ENCODE measurements at regions not wholly inside any gene's neighbourhood (a gene's known extent, or its start where the extent isn't known, plus 50 kb on each side); places are given as distances from the start of the nearest gene placed in this dataset.

DNA sequence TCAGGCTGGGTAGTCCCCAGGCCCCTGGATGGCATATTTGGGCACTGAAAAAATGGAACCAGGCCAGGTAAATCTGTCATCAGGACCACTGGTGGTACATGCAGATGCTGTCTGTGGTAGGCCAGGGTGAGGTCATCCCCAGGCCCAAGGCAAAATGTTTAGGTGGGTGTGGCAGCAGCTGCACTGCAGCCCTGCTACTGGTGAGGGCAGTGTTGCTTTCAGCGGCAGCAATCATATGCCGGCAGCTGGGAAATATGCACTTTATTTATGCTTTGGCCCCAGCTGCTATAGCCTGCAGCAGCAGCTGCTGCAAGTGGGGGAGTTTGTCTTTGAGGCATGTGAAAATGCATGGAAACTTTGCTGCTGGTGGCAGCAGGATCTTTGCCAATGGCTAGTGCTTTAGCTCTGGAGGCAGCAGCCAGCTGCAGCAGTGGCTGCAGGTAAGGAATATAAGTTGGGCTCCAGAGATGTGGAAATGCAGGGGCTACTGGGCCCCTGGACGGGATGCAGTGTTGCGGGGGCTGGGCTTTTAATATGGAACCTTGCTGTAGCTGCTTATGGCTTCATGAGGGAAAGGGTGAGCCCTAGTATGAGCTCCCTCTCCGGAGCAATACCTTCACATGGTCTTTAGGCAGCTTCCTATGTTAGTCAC is 365.7 kb upstream of the CADM1 start:
- Histone ChIP-seq H3K27ac (no peak overlapping the region), H3K27me3 (no peaks in the 10 kb centered on the region), H3K4me3 (no peak overlapping the region), H3K36me3 (ENCODE audit: low read depth, missing control alignments) (no peaks in the 10 kb centered on the region), H3K9me3 (no peaks in the 10 kb centered on the region), H3K4me1 (no peaks in the 10 kb centered on the region)
- DNase-seq: no peak
- WGBS, 2 donors: 56 to 70% methylated on average over 5 of the region's 5 CpGs
- TF ChIP-seq POLR2A (IDR thresholded peaks at IDR 0.05): no peak
- TF ChIP-seq, protein P1, sequence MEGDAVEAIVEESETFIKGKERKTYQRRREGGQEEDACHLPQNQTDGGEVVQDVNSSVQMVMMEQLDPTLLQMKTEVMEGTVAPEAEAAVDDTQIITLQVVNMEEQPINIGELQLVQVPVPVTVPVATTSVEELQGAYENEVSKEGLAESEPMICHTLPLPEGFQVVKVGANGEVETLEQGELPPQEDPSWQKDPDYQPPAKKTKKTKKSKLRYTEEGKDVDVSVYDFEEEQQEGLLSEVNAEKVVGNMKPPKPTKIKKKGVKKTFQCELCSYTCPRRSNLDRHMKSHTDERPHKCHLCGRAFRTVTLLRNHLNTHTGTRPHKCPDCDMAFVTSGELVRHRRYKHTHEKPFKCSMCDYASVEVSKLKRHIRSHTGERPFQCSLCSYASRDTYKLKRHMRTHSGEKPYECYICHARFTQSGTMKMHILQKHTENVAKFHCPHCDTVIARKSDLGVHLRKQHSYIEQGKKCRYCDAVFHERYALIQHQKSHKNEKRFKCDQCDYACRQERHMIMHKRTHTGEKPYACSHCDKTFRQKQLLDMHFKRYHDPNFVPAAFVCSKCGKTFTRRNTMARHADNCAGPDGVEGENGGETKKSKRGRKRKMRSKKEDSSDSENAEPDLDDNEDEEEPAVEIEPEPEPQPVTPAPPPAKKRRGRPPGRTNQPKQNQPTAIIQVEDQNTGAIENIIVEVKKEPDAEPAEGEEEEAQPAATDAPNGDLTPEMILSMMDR (IDR thresholded peaks at IDR 0.05): peak in 1 of 3 experiments; percentile 18
- intact Hi-C loops (cut with DNase I; ENCODE audit: low total_unique reads): no loop called here

DNA sequence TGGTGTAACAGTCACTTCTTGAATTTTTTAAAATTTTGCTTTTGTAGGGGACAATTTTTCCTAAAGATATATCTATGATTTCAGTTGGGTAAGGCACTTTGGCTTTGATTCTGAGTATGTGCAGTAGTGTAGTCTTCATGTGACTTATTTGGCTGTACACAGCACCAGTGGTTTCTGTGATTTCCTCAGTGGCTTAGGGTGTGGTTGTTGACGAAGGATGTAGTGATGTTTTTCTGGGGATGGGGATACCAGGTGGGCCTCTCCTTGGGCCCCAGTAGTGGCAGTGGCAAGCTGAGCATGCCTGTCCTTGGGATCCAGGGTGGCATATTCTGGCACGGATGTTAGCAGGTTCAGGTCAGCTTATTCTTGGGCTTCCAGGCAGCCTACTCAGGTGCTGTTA is 364.9 kb upstream of the CADM1 start:
- TF ChIP-seq, protein P1 (IDR thresholded peaks at IDR 0.05): no peak
- no peak for TF ChIP-seq POLR2A (IDR thresholded peaks at IDR 0.05)
- H3K4me3 ChIP-seq: no peak overlapping the region
- no peak for DNase-seq
- H3K36me3 ChIP-seq (ENCODE audit: low read depth, missing control alignments): no peaks in the 10 kb centered on the region
- no peak overlapping the region for H3K27ac ChIP-seq
- no peaks in the 10 kb centered on the region for H3K4me1 ChIP-seq
- WGBS, 2 donors: 73 to 95% methylated on average over 1 to 2 of the region's 2 CpGs
- no peaks in the 10 kb centered on the region for H3K27me3 ChIP-seq
- intact Hi-C loops (cut with DNase I; ENCODE audit: low total_unique reads): no loop called here
- no peaks in the 10 kb centered on the region for H3K9me3 ChIP-seq

DNA sequence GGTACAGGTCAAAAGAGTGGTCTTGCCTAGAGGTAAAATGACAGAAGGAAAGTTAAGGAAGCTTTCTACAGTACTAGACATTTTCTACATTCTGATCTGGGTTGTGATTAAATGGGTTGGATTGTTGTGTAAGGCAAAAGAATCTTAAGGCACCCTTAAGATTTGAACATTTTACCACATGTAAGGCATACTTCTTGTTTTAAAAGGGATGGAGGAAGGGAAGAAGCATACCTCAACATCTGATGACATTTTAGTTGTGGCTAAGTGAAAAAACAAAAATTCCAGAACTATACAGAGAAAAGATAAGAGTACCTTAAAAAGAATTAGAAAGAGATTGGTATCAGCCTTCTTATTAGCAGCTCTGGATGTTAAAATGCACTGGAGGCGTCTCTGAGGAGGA is 356.0 kb upstream of the CADM1 start:
- intact Hi-C loops (cut with DNase I; ENCODE audit: low total_unique reads): no loop called here
- 88 to 95% methylated on average over 1 of the region's 1 CpG for WGBS, 2 donors

DNA sequence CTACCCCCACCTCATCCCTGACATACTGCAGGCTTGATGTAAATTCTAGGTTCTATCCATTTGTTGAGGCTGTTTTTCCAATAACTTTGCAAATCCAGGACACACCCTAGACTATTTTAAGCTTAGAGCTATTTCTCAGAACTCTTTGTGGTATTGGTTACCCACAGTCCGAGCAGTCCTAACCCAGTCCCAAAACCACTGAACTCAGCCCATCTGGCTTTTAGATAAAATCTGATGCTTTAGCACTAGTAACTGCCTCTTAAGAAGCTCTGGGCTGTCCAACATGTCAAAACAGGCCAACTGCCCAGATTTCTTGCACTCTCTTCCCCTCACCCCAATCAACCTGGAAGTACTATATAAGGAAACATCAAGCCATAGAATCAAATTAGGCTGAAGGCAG is 344.4 kb upstream of the CADM1 start:
- TF ChIP-seq POLR2A (IDR thresholded peaks at IDR 0.05): no peak
- TF ChIP-seq, protein P1 (IDR thresholded peaks at IDR 0.05): no peak
- Histone ChIP-seq H3K27ac (no peak overlapping the region), H3K4me1 (no peaks in the 10 kb centered on the region), H3K4me3 (no peak overlapping the region), H3K9me3 (no peaks in the 10 kb centered on the region), H3K27me3 (no peaks in the 10 kb centered on the region), H3K36me3 (ENCODE audit: low read depth, missing control alignments) (no peaks in the 10 kb centered on the region)
- intact Hi-C loops (cut with DNase I; ENCODE audit: low total_unique reads): no loop called here
- 71 to 93% methylated on average over 1 of the region's 1 CpG for WGBS, 2 donors
- no peak for DNase-seq

More for the DNA sequence above, 356.0 kb upstream of the CADM1 start:
- Histone ChIP-seq H3K36me3 (ENCODE audit: low read depth, missing control alignments) (no peaks in the 10 kb centered on the region), H3K27me3 (no peaks in the 10 kb centered on the region), H3K4me1 (no peaks in the 10 kb centered on the region), H3K4me3 (no peak overlapping the region), H3K9me3 (no peaks in the 10 kb centered on the region), H3K27ac (no peak overlapping the region)
- DNase-seq: no peak
- no peak for TF ChIP-seq POLR2A (IDR thresholded peaks at IDR 0.05)
- TF ChIP-seq, protein P1 (IDR thresholded peaks at IDR 0.05): no peak

DNA sequence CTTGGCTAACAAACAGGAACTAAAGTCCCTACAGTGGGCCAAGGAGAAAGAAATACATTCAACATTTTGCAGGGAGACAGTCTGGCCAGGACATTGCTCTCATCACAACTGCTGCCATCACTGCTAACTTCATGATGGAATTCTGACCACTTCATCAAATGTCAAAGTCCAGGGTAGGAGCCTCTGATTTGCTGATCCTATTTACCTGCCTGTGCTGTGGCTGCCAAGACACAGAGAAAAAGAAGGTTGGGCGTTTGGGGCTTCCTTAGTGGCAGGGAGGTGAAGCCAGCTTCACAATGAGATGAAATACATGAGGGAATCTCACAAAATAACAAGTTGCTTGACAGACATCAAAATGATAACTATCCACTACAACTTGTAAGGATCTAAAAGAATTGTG is 343.9 kb upstream of the CADM1 start:
- Histone ChIP-seq H3K9me3 (no peaks in the 10 kb centered on the region), H3K36me3 (ENCODE audit: low read depth, missing control alignments) (no peaks in the 10 kb centered on the region), H3K4me3 (no peak overlapping the region), H3K27ac (no peak overlapping the region), H3K27me3 (no peaks in the 10 kb centered on the region), H3K4me1 (no peaks in the 10 kb centered on the region)
- intact Hi-C loops (cut with DNase I; ENCODE audit: low total_unique reads): no loop called here
- DNase-seq: no peak
- 27 to 43% methylated on average over 1 of the region's 1 CpG for WGBS, 2 donors
- TF ChIP-seq, protein P1 (IDR thresholded peaks at IDR 0.05): no peak
- TF ChIP-seq POLR2A (IDR thresholded peaks at IDR 0.05): no peak
